Liver (tissue), 8 donors: ENCODE measurements at regions not wholly inside any gene's neighbourhood (a gene's known extent, or its start where the extent isn't known, plus 50 kb on each side); places are given as distances from the start of the nearest gene placed in this dataset.

Source experiments
- DNase-seq: peaks from one replicate; pipeline ENCODE4 v3.0.0-alpha.2; 2017; ENCODE audit warnings: low spot score
- H3K27ac ChIP-seq, 2 donors: one replicate each; pipeline ENCODE4 v1.7.0; 2013; ENCODE audit warnings: inconsistent platforms in 2 of 2, low read length in 2 of 2, control low read depth in 1 of 2, low read depth in 1 of 2, mild to moderate bottlenecking in 1 of 2
- H3K27me3 ChIP-seq, 4 donors: one replicate each; pipeline versions ENCODE4 v1.6.1 to v1.7.0; 2013; ENCODE audit warnings: low read length in 3 of 4, inconsistent platforms in 1 of 4, mild to moderate bottlenecking in 1 of 4, moderate library complexity in 1 of 4; ENCODE audit not compliant: control insufficient read depth in 4 of 4, insufficient read depth in 4 of 4
- H3K36me3 ChIP-seq, 4 donors: one replicate each; pipeline versions ENCODE4 v1.6.1 to v1.7.0; 2013; ENCODE audit warnings: low read length in 3 of 4, mild to moderate bottlenecking in 3 of 4, low read depth in 1 of 4, moderate library complexity in 1 of 4; ENCODE audit not compliant: control insufficient read depth in 4 of 4, insufficient read depth in 3 of 4
- H3K4me1 ChIP-seq, 4 donors: one replicate each; pipeline versions ENCODE4 v1.6.1 to v1.7.0; 2013; ENCODE audit warnings: low read length in 3 of 4, mild to moderate bottlenecking in 3 of 4, moderate library complexity in 1 of 4; ENCODE audit not compliant: control insufficient read depth in 4 of 4, insufficient read depth in 4 of 4
- H3K4me3 ChIP-seq, 3 donors: one replicate each; pipeline versions ENCODE4 v1.6.1 to v1.7.0; 2013; ENCODE audit warnings: low read length in 3 of 3, control low read depth in 1 of 3, low read depth in 1 of 3, mild to moderate bottlenecking in 1 of 3
- H3K9ac ChIP-seq, 2 donors: one replicate each; pipeline ENCODE4 v1.7.0; 2013; ENCODE audit warnings: low read length in 2 of 2, mild to moderate bottlenecking in 2 of 2, moderate library complexity in 2 of 2, control low read depth in 1 of 2, low read depth in 1 of 2
- H3K9me3 ChIP-seq, 4 donors: one replicate each; pipeline versions ENCODE4 v1.6.1 to v1.7.0; 2013; ENCODE audit warnings: low read length in 3 of 4; ENCODE audit not compliant: control insufficient read depth in 4 of 4
- ATF3 ChIP-seq: IDR thresholded peaks from 2 replicates; pipeline ENCODE4 v1.6.1; 2016; ENCODE audit warnings: antibody characterized with exemption
- CTCF ChIP-seq: fragments of 150-350 bp; IDR thresholded peaks from 2 replicates; pipeline ENCODE4 v1.5.1; 2017; ENCODE audit warnings: improper control_type of control experiment, low read depth, low read length; ENCODE audit not compliant: missing input control
- EGR1 ChIP-seq, 2 donors: IDR thresholded peaks; 2 replicates each; pipeline ENCODE4 v1.6.1; 2016 to 2018; ENCODE audit warnings: antibody characterized with exemption in 2 of 2, low read depth in 2 of 2
- FOXA1 ChIP-seq: IDR thresholded peaks from 2 replicates; pipeline ENCODE4 v1.6.1; 2016; ENCODE audit warnings: antibody characterized with exemption
- GABPA ChIP-seq, 2 donors: IDR thresholded peaks in 1 of 2; conservative IDR thresholded peaks in 1 of 2; 2 replicates each; pipeline ENCODE4 v1.6.1; 2016; ENCODE audit warnings: antibody characterized with exemption in 2 of 2, mild to moderate bottlenecking in 1 of 2, moderate library complexity in 1 of 2
- HNF4A ChIP-seq, 2 donors: conservative IDR thresholded peaks; 2 replicates each; pipeline ENCODE4 v1.6.1; 2016; ENCODE audit warnings: antibody characterized with exemption in 2 of 2, mild to moderate bottlenecking in 2 of 2
- HNF4G ChIP-seq: IDR thresholded peaks from 2 replicates; pipeline ENCODE4 v1.6.1; 2016; ENCODE audit warnings: antibody characterized with exemption
- JUND ChIP-seq, 2 donors: IDR thresholded peaks; 2 replicates each; pipeline ENCODE4 v1.6.1; 2016; ENCODE audit warnings: antibody characterized with exemption in 2 of 2
- MAX ChIP-seq: IDR thresholded peaks from 2 replicates; pipeline ENCODE4 v1.6.1; 2016; ENCODE audit warnings: antibody characterized with exemption
- REST ChIP-seq: IDR thresholded peaks from 2 replicates; pipeline ENCODE4 v1.6.1; 2016; ENCODE audit warnings: antibody characterized with exemption, mild to moderate bottlenecking
- RXRA ChIP-seq, 2 donors: IDR thresholded peaks; 2 replicates each; pipeline ENCODE4 v1.6.1; 2017 to 2018; ENCODE audit warnings: antibody characterized with exemption in 2 of 2, mild to moderate bottlenecking in 1 of 2
- SP1 ChIP-seq: IDR thresholded peaks from 2 replicates; pipeline ENCODE4 v1.6.1; 2018; ENCODE audit warnings: antibody characterized with exemption, mild to moderate bottlenecking
- TAF1 ChIP-seq: conservative IDR thresholded peaks from 2 replicates; pipeline ENCODE4 v1.6.1; 2016; ENCODE audit warnings: antibody characterized with exemption, mild to moderate bottlenecking
- YY1 ChIP-seq: IDR thresholded peaks from 2 replicates; pipeline ENCODE4 v1.6.1; 2016; ENCODE audit warnings: antibody characterized with exemption, mild to moderate bottlenecking
- ZBTB33 ChIP-seq: IDR thresholded peaks from 2 replicates; pipeline ENCODE4 v1.6.1; 2016; ENCODE audit warnings: antibody characterized with exemption
- WGBS: extraction: QIAGEN DNeasy Blood & Tissue Kit; methylation state at CpG from one replicate; pipeline ENCODE4 v1.1.7; 2013; 5-methylcytosine and 5-hydroxymethylcytosine counted together
- donor health status: healthy.
- donor health status: healthy.
- donor health status: healthy.
- donor health status: healthy.
- donor health status: healthy.

- no peaks in the 10 kb centered on the region for H3K36me3 ChIP-seq
- TF ChIP-seq FOXA1 (no peak), JUND (IDR thresholded peaks at IDR 0.05) (no peak), SP1 (no peak), REST (no peak), CTCF (no peak), EGR1 (IDR thresholded peaks at IDR 0.05; ENCODE audit: low read depth in 2 of 2) (no peak), GABPA (IDR thresholded peaks at IDR 0.05 in 1 of 2, conservative IDR thresholded peaks at IDR 0.05 in 1 of 2) (no peak), MAX (no peak), HNF4G (no peak), ATF3 (no peak), TAF1 (no peak), RXRA (IDR thresholded peaks at IDR 0.05) (no peak), YY1 (no peak), ZBTB33 (no peak)
- DNase-seq = no peak
- H3K9me3 ChIP-seq = no peaks in the 10 kb centered on the region
- H3K27ac ChIP-seq = no peak overlapping the region
- WGBS = 81% methylated on average over 3 of the region's 3 CpGs
- no peak overlapping the region for H3K4me3 ChIP-seq
- H3K9ac ChIP-seq = no peak overlapping the region
- H3K4me1 ChIP-seq = no peaks in the 10 kb centered on the region
- peaks cover 0 to 4% (median 2%) of the 10 kb centered on the region in 4 donors for H3K27me3 ChIP-seq
Measured at GRCh38 chr13:37293295-37293694, 187.8 kb upstream of the CSNK1A1L start.

- Histone ChIP-seq H3K27ac (no peak overlapping the region), H3K4me1 (no peaks in the 10 kb centered on the region), H3K9me3 (no peaks in the 10 kb centered on the region), H3K36me3 (no peaks in the 10 kb centered on the region), H3K27me3 (peaks cover 0 to 4% (median 2%) of the 10 kb centered on the region in 4 donors), H3K9ac (no peak overlapping the region), H3K4me3 (no peak overlapping the region)
- WGBS = 79% methylated on average over 6 of the region's 6 CpGs
- DNase-seq = no peak
- TF ChIP-seq GABPA (IDR thresholded peaks at IDR 0.05 in 1 of 2, conservative IDR thresholded peaks at IDR 0.05 in 1 of 2) = no peak
- no peak for TF ChIP-seq ZBTB33
- no peak for TF ChIP-seq MAX
- no peak for TF ChIP-seq RXRA (IDR thresholded peaks at IDR 0.05)
- TF ChIP-seq HNF4A (conservative IDR thresholded peaks at IDR 0.05) = no peak
- no peak for TF ChIP-seq TAF1
- TF ChIP-seq FOXA1 = no peak
- no peak for TF ChIP-seq EGR1 (IDR thresholded peaks at IDR 0.05; ENCODE audit: low read depth in 2 of 2)
- no peak for TF ChIP-seq JUND (IDR thresholded peaks at IDR 0.05)
- no peak for TF ChIP-seq CTCF
Measured at GRCh38 chr13:37290716-37291505, 185.4 kb upstream of the CSNK1A1L start.
